ES-I3 (cell line): ENCODE measurements at regions not wholly inside any gene's neighbourhood (a gene's known extent, or its start where the extent isn't known, plus 50 kb on each side); places are given as distances from the start of the nearest gene placed in this dataset.
"Not testable (repeated sequence)": the region's sequence is repeated elsewhere in the genome, so short reads cannot be mapped to it uniquely, and the experiment has no call there.

ENCODE experiments used
- H3K36me3 ChIP-seq: 2 replicates; pipeline ENCODE4 v1.6.1; 2013; ENCODE audit warnings: mild to moderate bottlenecking, low read length, control low read depth, moderate library complexity; ENCODE audit not compliant: insufficient read depth
- H3K4me1 ChIP-seq: 2 replicates; pipeline ENCODE4 v1.6.1; 2013; ENCODE audit warnings: mild to moderate bottlenecking, control low read depth, low read length; ENCODE audit not compliant: insufficient read depth
- H3K9ac ChIP-seq: 2 replicates; pipeline ENCODE4 v1.6.1; 2013; ENCODE audit warnings: low read depth, mild to moderate bottlenecking, low read length, moderate library complexity
- H3K9me3 ChIP-seq: 2 replicates; pipeline ENCODE4 v1.6.1; 2013; ENCODE audit warnings: mild to moderate bottlenecking, low read length, moderate library complexity; ENCODE audit not compliant: control insufficient read depth, insufficient read depth

DNA sequence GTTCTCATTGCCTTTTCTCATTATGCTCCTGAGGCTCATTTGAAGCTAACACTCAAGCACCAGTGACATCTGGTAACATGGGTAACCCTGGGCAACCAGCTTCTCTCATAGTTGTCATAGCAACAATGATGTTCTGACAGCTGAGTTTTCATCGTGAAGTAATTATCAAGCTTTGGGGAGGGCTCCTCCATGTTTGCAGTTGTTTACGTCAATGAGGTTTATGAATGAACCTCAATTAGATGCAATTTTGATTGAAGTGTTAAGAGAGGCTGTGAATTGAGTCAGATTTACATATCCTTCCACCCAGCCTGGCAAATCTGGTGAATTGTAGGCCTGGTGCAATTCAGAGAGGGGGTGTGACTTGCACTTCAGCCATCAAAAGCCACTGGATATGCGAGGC lies 119.3 kb upstream of the CHD2 start:
- H3K9me3 ChIP-seq, result no peaks in the 10 kb centered on the region; the same call in 1 of the 2 replicates
- H3K9ac ChIP-seq, result no peak overlapping the region
- no peaks in the 10 kb centered on the region for H3K4me1 ChIP-seq
- H3K36me3 ChIP-seq, result no peaks in the 10 kb centered on the region

DNA sequence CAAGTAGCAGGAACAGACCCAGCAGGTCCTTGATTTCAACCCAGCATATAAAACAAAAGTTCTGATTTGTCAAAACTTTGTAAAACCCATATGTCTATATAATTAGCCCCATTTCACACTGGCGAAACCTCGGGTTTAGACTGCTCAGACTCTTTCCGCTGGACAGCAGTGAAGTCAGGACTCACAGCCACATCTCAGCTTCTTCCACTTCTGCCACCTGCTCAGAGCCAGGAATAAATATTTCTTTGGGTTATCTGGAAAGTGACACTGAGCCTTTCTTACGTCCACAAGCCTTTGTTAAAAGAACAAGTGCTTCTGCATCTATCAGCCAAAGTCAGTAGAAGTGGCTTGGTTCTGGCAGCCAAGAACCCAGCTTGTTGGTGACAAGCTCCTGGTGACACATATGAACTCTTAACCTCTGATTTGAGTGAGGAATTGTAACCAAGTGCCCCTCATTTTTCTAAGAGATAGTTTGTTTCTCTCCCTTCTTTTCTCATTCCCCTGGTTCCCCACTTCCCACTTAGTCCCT lies 118.1 kb upstream of the CHD2 start:
- no peak overlapping the region for H3K9ac ChIP-seq
- H3K36me3 ChIP-seq, result no peaks in the 10 kb centered on the region
- H3K9me3 ChIP-seq, result no peaks in the 10 kb centered on the region; the same call in 1 of the 2 replicates
- H3K4me1 ChIP-seq, result no peaks in the 10 kb centered on the region

DNA sequence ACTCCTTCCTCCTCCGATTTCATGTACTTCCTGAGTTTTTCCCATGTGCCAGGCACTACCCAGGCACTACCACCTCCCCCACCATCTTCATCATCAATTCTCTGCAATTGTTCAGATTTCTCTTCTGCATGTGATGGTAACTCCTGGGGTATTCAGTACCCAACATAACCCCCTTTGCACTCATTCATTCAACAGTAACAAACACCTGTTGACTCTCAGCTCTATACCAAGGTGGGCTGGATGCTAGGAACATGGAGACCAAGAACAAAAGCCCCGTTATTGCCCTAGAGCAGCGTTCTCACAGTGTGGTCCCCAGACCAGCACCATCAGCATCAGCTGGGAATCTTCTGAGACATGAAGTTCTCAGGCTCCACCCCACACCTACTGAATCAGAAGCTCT lies 113.0 kb upstream of the CHD2 start:
- H3K9me3 ChIP-seq, result no peaks in the 10 kb centered on the region
- no peaks in the 10 kb centered on the region for H3K4me1 ChIP-seq
- H3K9ac ChIP-seq, result no peak overlapping the region
- no peaks in the 10 kb centered on the region for H3K36me3 ChIP-seq

DNA sequence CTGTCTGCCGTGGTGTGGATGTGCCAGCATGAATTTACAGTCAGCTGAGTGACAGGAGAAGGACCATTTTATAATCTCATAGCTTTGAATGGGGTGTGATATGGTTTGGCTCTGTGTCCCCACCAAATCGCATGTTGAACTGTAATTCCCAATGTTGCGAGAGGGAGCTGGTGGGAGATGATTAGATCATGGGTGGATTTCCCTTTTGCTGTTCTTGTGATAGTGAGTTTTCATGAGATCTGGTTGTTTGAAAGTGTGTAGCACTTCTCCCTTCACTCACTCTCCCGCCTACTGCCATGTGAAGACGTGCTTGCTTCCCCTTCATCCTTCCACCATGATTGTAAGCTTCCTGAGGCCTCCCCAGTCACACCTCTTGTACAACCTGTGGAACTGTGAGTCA lies 111.9 kb upstream of the CHD2 start:
- H3K9ac ChIP-seq, result no peak overlapping the region
- no peaks in the 10 kb centered on the region for H3K9me3 ChIP-seq
- H3K36me3 ChIP-seq, result no peaks in the 10 kb centered on the region
- no peaks in the 10 kb centered on the region for H3K4me1 ChIP-seq

DNA sequence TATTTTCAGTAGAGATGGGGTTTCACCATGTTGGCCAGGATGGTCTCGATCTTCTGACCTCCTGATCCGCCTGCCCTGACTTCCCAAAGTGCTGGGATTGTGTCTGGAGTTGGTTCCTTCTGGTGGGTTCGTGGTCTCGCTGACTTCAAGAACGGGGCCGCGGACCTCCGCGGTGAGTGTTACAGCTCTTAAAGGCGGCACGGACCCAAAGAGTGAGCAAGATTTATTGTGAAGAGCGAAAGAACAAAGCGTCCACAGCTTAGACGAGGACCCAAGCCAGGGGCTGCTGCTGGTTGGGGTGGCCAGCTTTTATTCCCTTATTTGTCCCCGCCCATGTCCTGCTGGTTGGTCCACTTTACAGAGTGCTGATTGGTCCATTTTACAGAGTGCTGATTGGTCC lies 111.3 kb upstream of the CHD2 start:
- H3K36me3 ChIP-seq, H3K9ac ChIP-seq, H3K9me3 ChIP-seq, H3K4me1 ChIP-seq: not testable (repeated sequence)

DNA sequence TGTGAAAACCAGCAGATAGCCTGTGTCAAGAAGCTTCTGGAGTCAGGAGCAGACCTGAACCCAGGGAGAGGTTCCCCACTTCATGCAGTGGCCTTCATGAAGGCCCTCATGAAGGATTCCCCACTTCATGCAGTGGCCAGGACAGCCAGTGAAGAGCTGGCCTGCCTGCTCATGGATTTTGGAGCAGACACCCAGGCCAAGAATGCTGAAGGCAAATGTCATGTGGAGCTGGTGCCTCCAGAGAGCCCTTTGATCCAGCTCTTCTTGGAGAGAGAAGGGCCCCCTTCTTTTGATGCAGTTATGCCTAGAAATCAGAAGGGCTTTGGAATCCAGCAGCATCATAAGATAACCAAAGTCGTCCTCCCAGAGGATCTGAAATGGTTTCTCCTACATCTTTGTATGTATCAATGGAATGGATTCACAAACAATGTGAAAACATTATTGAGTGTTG lies 103.9 kb upstream of the CHD2 start:
- Histone ChIP-seq H3K36me3 (no peaks in the 10 kb centered on the region), H3K4me1 (no peaks in the 10 kb centered on the region), H3K9me3 (no peaks in the 10 kb centered on the region), H3K9ac (no peak overlapping the region)

DNA sequence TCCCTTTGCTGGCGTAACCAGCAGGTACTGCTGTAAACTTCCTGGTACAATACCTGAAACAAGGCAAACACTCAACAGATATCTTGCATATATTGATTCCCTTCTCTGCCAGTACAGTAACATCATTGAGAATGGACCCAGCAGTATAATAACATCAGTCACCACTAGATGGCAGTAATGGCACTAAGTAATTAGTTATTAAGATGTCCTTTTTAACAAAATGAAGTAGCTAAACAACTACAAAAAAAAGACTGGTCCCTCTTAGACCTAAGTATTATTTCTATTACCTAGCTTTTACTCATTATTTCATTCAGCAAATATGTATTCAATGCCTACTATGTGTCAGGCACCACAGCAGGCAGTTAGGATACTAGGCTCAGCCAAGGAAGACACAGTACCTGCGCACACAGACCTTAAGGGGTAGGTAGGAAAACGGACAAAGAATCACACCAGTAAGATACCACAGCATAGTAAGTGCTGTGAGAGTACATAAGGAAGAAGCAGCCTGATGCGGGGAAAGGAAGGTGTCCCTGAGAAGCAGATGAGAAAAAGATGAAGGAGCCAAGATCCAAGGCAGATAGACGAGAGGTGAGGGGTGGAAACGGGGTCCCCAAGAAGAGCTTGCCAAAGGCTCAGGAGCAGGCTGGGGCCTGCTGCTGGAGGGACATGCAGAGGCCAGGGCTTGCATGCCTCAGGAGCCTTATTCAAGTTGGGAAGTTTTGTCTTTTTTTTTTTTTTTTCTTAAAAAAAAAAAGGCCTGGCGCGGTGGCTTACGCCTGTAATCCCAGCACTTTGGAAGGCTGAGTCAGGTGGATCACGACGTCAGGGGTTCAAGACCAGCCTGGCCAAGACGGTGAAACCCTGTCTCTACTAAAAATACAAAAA lies 102.7 kb upstream of the CHD2 start:
- no peak overlapping the region for H3K9ac ChIP-seq
- H3K4me1 ChIP-seq, result peaks cover 9% of the 10 kb centered on the region
- no peaks in the 10 kb centered on the region for H3K36me3 ChIP-seq
- H3K9me3 ChIP-seq, result no peaks in the 10 kb centered on the region

DNA sequence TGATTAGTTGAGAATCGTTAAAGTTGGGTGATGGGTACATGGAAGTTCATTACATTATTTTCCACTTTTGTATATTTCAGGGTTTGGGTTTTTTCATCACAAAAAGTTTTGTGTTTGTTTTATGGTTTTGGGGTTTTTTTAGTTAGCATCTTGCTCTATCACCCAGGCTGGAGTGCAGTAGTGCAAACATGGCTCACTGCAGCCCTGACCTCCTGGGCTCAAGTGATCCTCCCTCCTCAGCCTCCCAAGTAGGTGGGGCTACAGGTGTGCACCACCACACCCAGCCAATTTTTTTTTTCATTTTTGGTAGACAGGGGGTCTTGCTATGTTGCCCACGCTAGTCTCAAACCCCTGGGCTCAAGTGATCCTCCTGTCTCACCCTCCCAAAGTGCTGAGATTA lies 100.1 kb upstream of the CHD2 start:
- H3K9me3 ChIP-seq, result no peaks in the 10 kb centered on the region
- no peak overlapping the region for H3K9ac ChIP-seq
- no peaks in the 10 kb centered on the region for H3K36me3 ChIP-seq
- peaks cover 17% of the 10 kb centered on the region for H3K4me1 ChIP-seq

DNA sequence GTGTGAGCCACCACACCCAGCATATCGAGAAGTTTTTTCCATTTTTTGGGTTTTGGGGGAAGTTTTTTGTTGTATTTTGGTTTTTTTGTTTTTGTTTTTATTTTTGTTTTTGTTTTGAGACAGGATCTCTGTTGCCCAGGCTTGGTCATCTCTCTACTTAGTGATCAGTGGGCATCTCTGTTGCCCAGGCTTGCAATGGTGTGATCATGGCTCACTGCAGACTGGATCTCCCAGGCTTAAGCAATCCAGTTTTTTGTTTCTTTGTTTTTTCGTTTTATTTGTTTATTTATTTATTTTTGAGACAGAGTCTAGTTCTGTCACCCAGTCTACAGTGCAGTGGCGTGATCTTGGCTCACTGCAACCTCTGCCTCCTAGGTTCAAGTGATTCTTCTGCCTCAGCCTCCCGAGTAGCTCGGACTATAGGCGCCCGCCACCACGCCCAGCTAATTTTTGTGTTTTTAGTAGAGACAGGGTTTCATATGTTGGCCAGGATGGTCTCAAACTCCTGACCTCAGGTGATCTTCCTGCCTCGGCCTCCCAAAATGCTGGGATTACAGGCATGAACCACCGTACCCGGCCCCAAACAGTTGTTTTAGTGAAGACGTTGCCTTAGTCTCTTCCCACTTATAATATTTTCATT lies 99.6 kb upstream of the CHD2 start:
- not testable (repeated sequence) for H3K9me3 ChIP-seq, H3K9ac ChIP-seq, H3K36me3 ChIP-seq
- peaks cover 17% of the 10 kb centered on the region for H3K4me1 ChIP-seq

DNA sequence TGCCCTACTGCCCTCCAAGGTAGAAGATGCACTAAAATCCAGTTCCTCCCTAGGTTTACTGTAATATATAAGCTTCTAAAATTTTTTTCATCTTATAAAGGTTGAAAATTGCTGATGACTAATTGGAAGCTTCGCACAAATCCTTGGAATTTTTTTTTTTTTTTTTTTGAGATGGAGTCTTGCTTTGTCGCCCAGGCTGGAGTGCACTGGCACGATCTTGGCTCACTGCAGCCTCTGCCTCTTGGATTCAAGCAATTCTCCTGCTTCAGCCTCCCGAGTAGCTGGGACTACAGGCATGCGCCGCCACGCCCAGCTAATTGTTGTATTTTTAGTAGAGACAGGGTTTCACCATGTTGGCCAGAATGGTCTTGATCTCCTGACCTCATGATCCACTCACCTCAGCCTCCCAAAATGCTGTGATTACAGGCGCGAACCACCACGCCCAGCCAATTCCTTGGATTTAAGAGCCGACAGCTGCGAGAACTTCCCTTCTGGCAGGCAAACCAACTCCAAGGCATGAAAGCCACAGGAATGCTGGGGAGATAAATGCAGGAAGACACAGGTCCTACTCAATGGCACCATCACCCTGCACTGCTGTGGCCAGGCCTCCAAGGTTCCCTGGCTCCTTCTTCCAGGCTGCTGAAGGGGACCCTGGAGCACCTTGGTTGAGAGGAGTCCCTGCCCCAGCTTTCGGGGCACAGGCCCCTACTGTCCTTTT lies 98.9 kb upstream of the CHD2 start:
- H3K9ac ChIP-seq, H3K9me3 ChIP-seq, H3K36me3 ChIP-seq: not testable (repeated sequence)
- peaks cover 17% of the 10 kb centered on the region for H3K4me1 ChIP-seq

DNA sequence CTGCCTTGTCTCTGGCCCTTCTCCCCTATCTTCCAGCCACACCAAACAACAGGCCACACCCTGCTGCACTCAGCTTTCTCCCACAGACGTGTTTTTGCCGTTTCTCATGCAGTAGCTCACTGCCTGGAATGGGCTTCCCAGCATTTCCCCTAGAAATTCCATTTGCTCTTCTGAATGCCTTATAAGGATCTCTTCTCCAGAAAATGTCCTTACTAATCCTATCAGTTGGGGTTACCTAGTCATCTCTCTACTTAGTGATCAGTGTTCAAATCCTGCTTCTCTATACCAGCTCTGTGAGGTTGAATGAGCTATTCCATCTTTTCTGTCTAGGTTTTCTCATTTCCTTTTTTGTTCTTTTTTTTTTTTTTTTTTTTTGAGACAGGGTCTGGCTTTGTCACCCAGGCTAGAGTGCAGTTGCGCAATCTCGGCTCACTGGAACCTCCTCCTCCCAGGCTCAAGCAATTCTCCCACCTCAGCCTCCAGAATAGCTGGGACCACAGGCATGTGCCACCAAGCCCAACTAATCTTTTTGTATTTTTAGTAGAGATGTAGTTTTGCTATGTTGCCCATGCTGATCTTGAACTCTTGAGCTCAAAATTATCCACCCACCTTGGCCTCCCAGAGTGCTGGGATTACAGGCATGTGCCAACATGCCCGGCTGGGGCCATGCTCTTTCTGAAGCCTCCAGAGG lies 98.2 kb upstream of the CHD2 start:
- Histone ChIP-seq H3K9ac (no peak overlapping the region), H3K4me1 (peaks cover 17% of the 10 kb centered on the region)

DNA sequence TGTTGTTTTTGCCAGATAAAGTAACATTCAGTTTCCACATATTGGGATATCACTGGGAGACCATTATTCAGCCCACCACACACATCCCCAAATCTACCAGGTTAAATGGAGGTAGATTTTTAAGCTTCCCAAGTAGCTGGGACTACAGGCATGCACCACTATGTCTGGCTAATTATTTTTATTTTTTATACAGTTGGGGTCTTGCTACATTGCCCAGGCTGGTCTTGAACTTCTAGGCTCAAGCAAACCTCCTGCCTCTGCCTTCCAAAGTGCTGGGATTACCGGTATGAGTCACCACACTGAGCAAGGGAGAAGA lies 96.6 kb upstream of the CHD2 start:
- Histone ChIP-seq H3K9ac (no peak overlapping the region), H3K9me3 (no peaks in the 10 kb centered on the region), H3K4me1 (peaks cover 17% of the 10 kb centered on the region), H3K36me3 (no peaks in the 10 kb centered on the region)

More for the DNA sequence above, 98.2 kb upstream of the CHD2 start:
- Histone ChIP-seq H3K9me3 (no peaks in the 10 kb centered on the region), H3K36me3 (no peaks in the 10 kb centered on the region)

DNA sequence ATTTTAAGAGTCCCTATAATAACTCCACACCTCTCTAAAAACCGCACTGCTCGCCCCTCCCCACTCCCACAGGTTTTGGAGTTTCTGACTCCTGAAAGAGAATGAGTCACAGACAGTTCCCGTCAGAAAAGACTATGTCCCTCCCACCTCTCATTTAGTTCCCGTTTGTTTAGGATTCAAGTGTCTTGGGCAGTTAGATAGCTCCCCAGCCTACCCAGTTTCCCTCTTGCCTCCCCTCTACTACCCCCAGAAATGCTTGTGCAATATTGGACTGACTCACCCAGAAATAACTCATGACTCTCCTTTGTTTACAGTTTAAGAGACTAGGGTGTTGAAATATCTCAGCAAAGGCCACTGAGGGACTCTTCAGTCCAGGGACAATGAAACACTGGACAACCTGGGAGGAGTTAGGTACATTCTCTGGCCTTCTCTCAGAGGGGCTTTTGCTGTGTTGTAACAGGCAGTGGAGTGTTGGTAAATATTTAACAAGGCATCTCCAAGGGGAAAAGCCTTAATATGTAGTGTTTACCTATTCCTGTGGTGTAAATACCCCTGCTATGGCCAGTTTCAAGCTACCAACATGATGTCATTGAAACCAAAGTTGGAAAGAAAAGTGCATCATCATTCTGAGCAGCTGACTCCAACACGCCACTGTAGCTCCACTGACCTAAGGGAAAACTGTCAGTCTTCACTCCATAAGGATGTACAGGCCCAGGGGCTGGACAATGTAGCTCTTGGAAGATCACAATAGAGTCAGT lies 96.1 kb upstream of the CHD2 start:
- no peak overlapping the region for H3K9ac ChIP-seq
- peaks cover 17% of the 10 kb centered on the region for H3K4me1 ChIP-seq
- H3K9me3 ChIP-seq, result no peaks in the 10 kb centered on the region
- H3K36me3 ChIP-seq, result no peaks in the 10 kb centered on the region

DNA sequence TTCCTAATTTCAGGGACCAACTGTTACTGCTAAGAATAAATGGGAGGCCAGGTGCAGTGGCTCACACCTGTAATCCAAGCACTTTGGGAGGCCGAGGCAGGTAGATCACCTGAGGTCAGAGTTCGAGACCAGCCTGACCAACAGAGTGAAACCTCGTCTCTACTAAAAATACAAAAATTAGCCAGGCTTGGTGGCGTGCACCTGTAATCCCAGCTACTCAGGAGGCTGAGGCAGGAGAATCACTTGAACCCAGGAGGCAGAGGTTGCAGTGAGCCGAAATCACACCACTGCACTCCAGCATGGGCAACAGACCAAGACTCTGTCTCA lies 95.6 kb upstream of the CHD2 start:
- H3K36me3 ChIP-seq, H3K9me3 ChIP-seq, H3K9ac ChIP-seq: not testable (repeated sequence)
- peaks cover 17% of the 10 kb centered on the region for H3K4me1 ChIP-seq
